DND-41 (cell line): ENCODE measurements at regions not wholly inside any gene's neighbourhood (a gene's known extent, or its start where the extent isn't known, plus 50 kb on each side); places are given as distances from the start of the nearest gene placed in this dataset.

ENCODE experiments used
- CTCF ChIP-seq: IDR thresholded peaks from 2 replicates; pipeline ENCODE4 v1.5.1; 2012; ENCODE audit warnings: borderline replicate concordance, low read length, moderate library complexity, mild to moderate bottlenecking; ENCODE audit not compliant: poor library complexity, severe bottlenecking; ENCODE audit errors: extremely low read depth
- EZH2 ChIP-seq: IDR thresholded peaks from 3 replicates; pipeline ENCODE4 v1.6.1; 2012; ENCODE audit warnings: borderline replicate concordance, low read depth, mild to moderate bottlenecking, moderate library complexity, low read length, inconsistent platforms; ENCODE audit not compliant: severe bottlenecking

DNA sequence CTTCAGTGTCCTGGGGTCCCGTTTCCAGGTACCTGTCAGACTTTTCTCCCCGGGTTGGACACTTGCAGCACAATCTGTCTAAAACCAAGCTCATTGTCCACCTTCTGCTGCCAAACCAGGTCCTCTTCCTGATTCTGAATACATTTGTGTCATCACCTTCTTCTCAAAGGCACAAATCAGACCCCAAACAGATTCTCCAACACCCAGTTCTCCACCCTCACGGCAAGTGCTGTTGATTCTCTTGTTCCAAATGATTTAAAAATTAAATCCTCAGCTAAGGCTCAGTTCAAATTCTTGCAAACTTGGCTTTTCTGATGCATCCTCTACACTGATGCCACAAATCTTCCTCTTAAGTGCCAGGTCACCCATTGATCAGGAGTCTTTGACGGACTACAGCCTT, 122.5 kb upstream of the LDB2 start:
- TF ChIP-seq EZH2 (no peak), CTCF (no peak)
